A549 (cell line): ENCODE measurements at regions not wholly inside any gene's neighbourhood (a gene's known extent, or its start where the extent isn't known, plus 50 kb on each side); places are given as distances from the start of the nearest gene placed in this dataset.

Experiments
- CTCF ChIP-seq: fragments of >200 bp; sonication (Bioruptor Twin); formaldehyde crosslinking; IDR thresholded peaks from 3 replicates; pipeline ENCODE4 v1.5.1; 2016
- GATA3 ChIP-seq: IDR thresholded peaks from 2 replicates; pipeline ENCODE4 v1.6.1; 2012; ENCODE audit warnings: borderline replicate concordance
- PBX3 ChIP-seq: IDR thresholded peaks from 2 replicates; pipeline ENCODE4 v1.6.1; 2012

GRCh38 chr7:68422281-68422680 is 1176.0 kb upstream of the AUTS2 start:
- no peak for TF ChIP-seq PBX3
- no peak for TF ChIP-seq CTCF
- TF ChIP-seq GATA3: no peak
